Esophagus squamous epithelium (tissue), 4 donors: ENCODE measurements at regions not wholly inside any gene's neighbourhood (a gene's known extent, or its start where the extent isn't known, plus 50 kb on each side); places are given as distances from the start of the nearest gene placed in this dataset.

Experiments used
- CTCF ChIP-seq, 6 experiments: fragments of 450-650 bp in 4 of 6; fragments of 200-600 bp in 2 of 6; sonication (generic) in 2 of 6; IDR thresholded peaks; one replicate each; pipeline ENCODE4 v1.5.1; 2016 to 2019; ENCODE audit warnings: antibody characterized with exemption in 6 of 6, mild to moderate bottlenecking in 4 of 6, moderate library complexity in 4 of 6
- POLR2A ChIP-seq, 4 donors: fragments of 450-650 bp; IDR thresholded peaks; one replicate each; pipeline ENCODE4 v1.6.1; 2017; ENCODE audit warnings: antibody characterized with exemption in 4 of 4, mild to moderate bottlenecking in 4 of 4, moderate library complexity in 3 of 4

DNA sequence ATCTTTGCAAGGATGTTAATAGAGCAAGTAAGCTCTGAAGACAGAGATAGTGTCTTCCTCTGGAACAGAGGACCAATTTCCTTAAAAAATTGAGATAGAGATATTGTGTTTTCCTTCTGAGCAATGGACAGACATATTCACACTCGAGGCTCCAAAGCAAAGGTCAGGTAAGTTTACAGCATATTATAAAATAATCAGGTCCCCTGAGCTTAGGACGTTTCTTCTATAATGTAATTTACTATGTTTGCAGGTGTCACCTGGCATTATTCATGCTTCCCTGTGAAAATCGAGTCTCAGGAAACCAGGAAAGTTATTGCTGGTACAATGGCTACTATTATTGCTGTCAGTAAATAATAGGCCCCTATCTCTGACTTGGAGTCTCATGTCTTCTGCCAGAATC is 1135.8 kb upstream of the ACVR2A start:
- TF ChIP-seq CTCF (IDR thresholded peaks at IDR 0.05) (no peak), POLR2A (IDR thresholded peaks at IDR 0.05) (no peak)
